ENCODE measurements at regions not wholly inside any gene's neighbourhood (a gene's known extent, or its start where the extent isn't known, plus 50 kb on each side); places are given as distances from the start of the nearest gene placed in this dataset.

GRCh38 chr3:179503152-179503551, 51.9 kb upstream of the GNB4 start:
- no peaks in the 10 kb centered on the region for H3K4me1 ChIP-seq
- 79 to 87% (median 81%) methylated on average over 3 of the region's 3 CpGs for WGBS, 5 donors
- TF ChIP-seq EP300 (IDR thresholded peaks at IDR 0.05) (no peak), POLR2A (IDR thresholded peaks at IDR 0.05) (no peak), POLR2AphosphoS5 (IDR thresholded peaks at IDR 0.05) (no peak), CTCF (IDR thresholded peaks at IDR 0.05) (no peak)
- no peaks in the 10 kb centered on the region for H3K36me3 ChIP-seq
- peaks cover 0 to 4% (median 0%) of the 10 kb centered on the region in 4 donors for H3K9me3 ChIP-seq
- H3K4me3 ChIP-seq, result no peak overlapping the region
- no peak overlapping the region for H3K27ac ChIP-seq
- H3K27me3 ChIP-seq, result no peaks in the 10 kb centered on the region
- no peak for DNase-seq
- intact Hi-C loops (cut with DNase I; ENCODE audit: low total_unique reads), result no loop called here

GRCh38 chr3:179503640-179504039, 52.4 kb upstream of the GNB4 start:
- Histone ChIP-seq H3K9me3 (no peaks in the 10 kb centered on the region), H3K27me3 (no peaks in the 10 kb centered on the region), H3K36me3 (no peaks in the 10 kb centered on the region), H3K4me1 (no peaks in the 10 kb centered on the region), H3K4me3 (no peak overlapping the region), H3K27ac (no peak overlapping the region)
- 50 to 73% (median 64%) methylated on average over 1 of the region's 1 CpG for WGBS, 5 donors
- TF ChIP-seq POLR2A (IDR thresholded peaks at IDR 0.05), result no peak
- no peak for TF ChIP-seq CTCF (IDR thresholded peaks at IDR 0.05)
- no peak for TF ChIP-seq EP300 (IDR thresholded peaks at IDR 0.05)
- TF ChIP-seq POLR2AphosphoS5 (IDR thresholded peaks at IDR 0.05), result no peak
- DNase-seq, result no peak
- intact Hi-C loops (cut with DNase I; ENCODE audit: low total_unique reads), result no loop called here

GRCh38 chr3:179504371-179504770, 53.1 kb upstream of the GNB4 start:
- Histone ChIP-seq H3K27ac (no peak overlapping the region), H3K9me3 (no peaks in the 10 kb centered on the region), H3K4me1 (no peaks in the 10 kb centered on the region), H3K4me3 (no peak overlapping the region), H3K36me3 (no peaks in the 10 kb centered on the region), H3K27me3 (no peaks in the 10 kb centered on the region)
- 62 to 76% (median 68%) methylated on average over 1 of the region's 1 CpG for WGBS, 5 donors
- intact Hi-C loops (cut with DNase I; ENCODE audit: low total_unique reads), result no loop called here
- TF ChIP-seq EP300 (IDR thresholded peaks at IDR 0.05) (no peak), CTCF (IDR thresholded peaks at IDR 0.05) (no peak), POLR2A (IDR thresholded peaks at IDR 0.05) (no peak), POLR2AphosphoS5 (IDR thresholded peaks at IDR 0.05) (no peak)
- DNase-seq, result no peak

- no peak overlapping the region for H3K4me3 ChIP-seq
- WGBS, 5 donors, result 65 to 77% (median 77%) methylated on average over 4 of the region's 4 CpGs
- TF ChIP-seq POLR2AphosphoS5 (IDR thresholded peaks at IDR 0.05) (no peak), POLR2A (IDR thresholded peaks at IDR 0.05) (no peak), CTCF (IDR thresholded peaks at IDR 0.05) (no peak), EP300 (IDR thresholded peaks at IDR 0.05) (no peak)
- intact Hi-C loops (cut with DNase I; ENCODE audit: low total_unique reads), result no loop called here
- no peaks in the 10 kb centered on the region for H3K4me1 ChIP-seq
- H3K9me3 ChIP-seq, result no peaks in the 10 kb centered on the region
- DNase-seq, result no peak
- H3K27ac ChIP-seq, result no peak overlapping the region
- no peaks in the 10 kb centered on the region for H3K27me3 ChIP-seq
- H3K36me3 ChIP-seq, result no peaks in the 10 kb centered on the region
Observed at GRCh38 chr3:179505534-179505933, 54.3 kb upstream of the GNB4 start.
